ENCODE measurements at regions not wholly inside any gene's neighbourhood (a gene's known extent, or its start where the extent isn't known, plus 50 kb on each side); places are given as distances from the start of the nearest gene placed in this dataset.

DNA sequence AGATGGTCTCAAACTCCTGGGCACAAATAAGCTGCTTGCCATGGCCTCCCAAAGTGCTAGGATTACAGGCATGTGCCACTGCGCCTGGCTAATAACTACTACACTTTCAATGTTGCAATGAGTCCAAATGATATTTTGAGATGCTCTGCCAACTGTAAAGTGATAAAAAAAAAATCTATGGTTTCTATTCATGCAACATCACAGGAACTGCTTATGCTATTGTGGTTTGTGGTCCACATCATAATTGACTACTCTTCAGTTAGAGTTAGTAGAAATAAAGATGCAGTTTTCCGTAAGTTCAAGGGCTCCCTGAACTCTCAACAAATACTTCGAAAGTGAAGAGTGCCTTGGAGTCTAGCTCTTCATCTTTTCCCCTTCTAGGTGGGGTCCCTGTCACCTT, 239.4 kb downstream of the C12orf75 start:
- no peaks in the 10 kb centered on the region for H3K36me3 ChIP-seq
- H3K4me3 ChIP-seq = no peak overlapping the region
- no peaks in the 10 kb centered on the region for H3K27me3 ChIP-seq
- H3K9me3 ChIP-seq = no peaks in the 10 kb centered on the region
- TF ChIP-seq, protein P1, sequence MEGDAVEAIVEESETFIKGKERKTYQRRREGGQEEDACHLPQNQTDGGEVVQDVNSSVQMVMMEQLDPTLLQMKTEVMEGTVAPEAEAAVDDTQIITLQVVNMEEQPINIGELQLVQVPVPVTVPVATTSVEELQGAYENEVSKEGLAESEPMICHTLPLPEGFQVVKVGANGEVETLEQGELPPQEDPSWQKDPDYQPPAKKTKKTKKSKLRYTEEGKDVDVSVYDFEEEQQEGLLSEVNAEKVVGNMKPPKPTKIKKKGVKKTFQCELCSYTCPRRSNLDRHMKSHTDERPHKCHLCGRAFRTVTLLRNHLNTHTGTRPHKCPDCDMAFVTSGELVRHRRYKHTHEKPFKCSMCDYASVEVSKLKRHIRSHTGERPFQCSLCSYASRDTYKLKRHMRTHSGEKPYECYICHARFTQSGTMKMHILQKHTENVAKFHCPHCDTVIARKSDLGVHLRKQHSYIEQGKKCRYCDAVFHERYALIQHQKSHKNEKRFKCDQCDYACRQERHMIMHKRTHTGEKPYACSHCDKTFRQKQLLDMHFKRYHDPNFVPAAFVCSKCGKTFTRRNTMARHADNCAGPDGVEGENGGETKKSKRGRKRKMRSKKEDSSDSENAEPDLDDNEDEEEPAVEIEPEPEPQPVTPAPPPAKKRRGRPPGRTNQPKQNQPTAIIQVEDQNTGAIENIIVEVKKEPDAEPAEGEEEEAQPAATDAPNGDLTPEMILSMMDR (IDR thresholded peaks at IDR 0.05) = no peak
- no peak overlapping the region for H3K9ac ChIP-seq (ENCODE audit: low read depth in 2 of 2, low read length in 2 of 2)
- H3K4me1 ChIP-seq = no peaks in the 10 kb centered on the region
- DNase-seq = no peak
- no peak overlapping the region for H3K27ac ChIP-seq
- intact Hi-C loops (cut with DNase I) = no loop called here

DNA sequence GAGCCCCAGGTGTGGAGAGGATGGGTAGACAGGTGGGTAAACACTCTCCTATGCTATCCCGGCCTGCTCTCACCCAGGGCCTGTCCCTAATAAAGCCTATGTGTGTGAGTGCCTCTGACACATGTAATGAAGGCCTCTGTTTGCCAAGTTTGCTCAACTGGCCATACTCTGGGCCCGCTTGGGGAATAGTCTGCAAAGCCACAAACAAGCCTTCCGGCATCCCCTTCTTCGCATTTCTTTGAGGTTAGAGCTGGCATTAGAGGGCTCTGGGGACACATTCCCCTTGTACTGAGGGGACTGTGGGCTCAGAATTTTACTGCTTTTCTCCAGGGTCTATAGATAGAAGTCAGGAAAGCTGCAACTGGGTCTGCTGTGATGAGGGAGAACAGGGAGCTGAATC, 240.5 kb downstream of the C12orf75 start:
- Histone ChIP-seq H3K9me3 (no peaks in the 10 kb centered on the region), H3K27me3 (no peaks in the 10 kb centered on the region), H3K4me3 (no peak overlapping the region), H3K9ac (ENCODE audit: low read depth in 2 of 2, low read length in 2 of 2) (no peak overlapping the region), H3K4me1 (no peaks in the 10 kb centered on the region), H3K27ac (no peak overlapping the region), H3K36me3 (no peaks in the 10 kb centered on the region)
- intact Hi-C loops (cut with DNase I) = no loop called here
- DNase-seq = no peak
- TF ChIP-seq, protein P1 (IDR thresholded peaks at IDR 0.05) = no peak

DNA sequence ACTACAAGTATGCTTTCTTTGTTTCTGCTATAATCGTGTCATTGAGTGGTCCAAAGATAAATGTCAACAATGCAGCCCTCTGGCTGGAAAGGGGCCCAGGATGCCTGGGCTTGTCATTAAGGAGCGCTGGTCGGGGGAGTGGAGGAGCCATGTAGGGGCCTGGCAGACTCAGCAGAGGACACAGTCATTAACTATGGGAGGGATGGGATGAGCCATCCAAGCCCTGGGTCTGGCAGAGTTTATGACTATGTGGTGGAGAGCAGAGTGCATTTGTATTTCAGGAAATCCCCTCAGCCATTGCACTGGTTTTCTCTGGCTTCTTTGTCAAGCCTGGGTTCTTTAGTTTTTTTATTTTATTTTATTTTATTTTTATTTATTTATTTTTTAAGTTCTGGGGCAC, 243.1 kb downstream of the C12orf75 start:
- intact Hi-C loops (cut with DNase I) = no loop called here
- Histone ChIP-seq H3K9ac (ENCODE audit: low read depth in 2 of 2, low read length in 2 of 2) (no peak overlapping the region), H3K4me3 (no peak overlapping the region), H3K27ac (no peak overlapping the region), H3K4me1 (no peaks in the 10 kb centered on the region), H3K27me3 (no peaks in the 10 kb centered on the region), H3K9me3 (no peaks in the 10 kb centered on the region), H3K36me3 (no peaks in the 10 kb centered on the region)
- DNase-seq = no peak
- TF ChIP-seq, protein P1 (IDR thresholded peaks at IDR 0.05) = no peak

DNA sequence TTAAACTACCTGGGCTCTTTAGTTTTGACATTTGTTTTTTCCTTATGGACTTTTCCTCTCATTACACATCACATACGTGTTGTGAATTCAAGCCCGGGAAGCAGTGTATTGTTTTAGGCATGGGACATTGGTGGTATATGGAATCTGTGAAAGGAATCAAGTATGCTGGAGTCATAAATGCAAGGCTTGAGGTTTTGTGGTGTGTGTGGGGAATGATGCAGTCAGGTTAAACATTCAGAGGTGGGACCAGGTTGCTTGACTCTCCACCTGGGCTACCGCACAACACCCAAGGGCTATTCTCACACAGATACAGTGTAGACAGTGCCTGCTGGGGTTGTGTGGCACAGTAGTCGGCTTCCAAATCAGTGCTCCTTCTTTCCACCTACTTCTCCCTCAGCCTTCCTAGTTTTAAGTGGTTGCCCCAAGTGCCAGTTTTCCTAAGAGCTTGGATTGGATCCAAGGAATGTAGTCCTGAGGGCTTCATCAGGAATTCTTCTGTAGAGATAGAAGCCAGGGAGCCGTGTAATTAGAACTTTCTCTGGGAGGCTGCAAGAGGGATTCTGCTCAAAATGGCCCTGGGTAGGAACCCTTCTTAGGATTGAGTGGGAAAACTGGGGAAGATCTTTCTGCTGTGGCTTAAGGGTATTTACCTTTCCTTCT, 243.7 kb downstream of the C12orf75 start:
- DNase-seq = no peak
- Histone ChIP-seq H3K4me1 (no peaks in the 10 kb centered on the region), H3K9ac (ENCODE audit: low read depth in 2 of 2, low read length in 2 of 2) (no peak overlapping the region), H3K27me3 (no peaks in the 10 kb centered on the region), H3K9me3 (no peaks in the 10 kb centered on the region), H3K4me3 (no peak overlapping the region), H3K36me3 (no peaks in the 10 kb centered on the region), H3K27ac (no peak overlapping the region)
- intact Hi-C loops (cut with DNase I) = no loop called here
- TF ChIP-seq, protein P1 (IDR thresholded peaks at IDR 0.05) = no peak

DNA sequence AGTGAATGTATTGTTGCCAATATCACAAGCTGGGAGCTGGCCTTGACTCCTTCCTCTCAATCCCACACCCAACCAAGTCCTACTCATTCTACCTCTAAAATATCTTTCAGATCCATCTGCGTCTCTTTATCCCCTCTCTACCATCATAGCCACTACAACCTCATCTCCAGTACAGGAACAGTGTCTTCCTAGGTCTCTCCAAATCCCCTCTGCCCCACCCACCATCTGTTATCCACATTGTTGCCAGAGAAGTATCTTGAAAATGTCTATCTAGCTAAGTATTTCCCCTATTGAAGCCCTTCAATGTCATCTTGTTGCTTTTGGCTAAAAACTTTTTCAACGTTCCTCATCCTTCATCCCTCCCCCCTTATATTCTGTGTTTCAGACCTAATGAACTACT, 244.7 kb downstream of the C12orf75 start:
- Histone ChIP-seq H3K4me3 (no peak overlapping the region), H3K9me3 (no peaks in the 10 kb centered on the region), H3K36me3 (no peaks in the 10 kb centered on the region), H3K27me3 (no peaks in the 10 kb centered on the region), H3K27ac (no peak overlapping the region), H3K4me1 (no peaks in the 10 kb centered on the region), H3K9ac (ENCODE audit: low read depth in 2 of 2, low read length in 2 of 2) (no peak overlapping the region)
- intact Hi-C loops (cut with DNase I) = no loop called here
- DNase-seq = no peak
- TF ChIP-seq, protein P1 (IDR thresholded peaks at IDR 0.05) = no peak

Data from colonic mucosa (tissue), 4 donors.